GM19043 (cell line): ENCODE measurements at regions not wholly inside any gene's neighbourhood (a gene's known extent, or its start where the extent isn't known, plus 50 kb on each side); places are given as distances from the start of the nearest gene placed in this dataset.

Experiments used
- ATAC-seq: cut with Tn5 transposase; IDR thresholded peaks from one replicate; pipeline ENCODE4 v1.9.1; 2021; ENCODE audit warnings: low read depth; ENCODE audit not compliant: unreplicated experiment

DNA sequence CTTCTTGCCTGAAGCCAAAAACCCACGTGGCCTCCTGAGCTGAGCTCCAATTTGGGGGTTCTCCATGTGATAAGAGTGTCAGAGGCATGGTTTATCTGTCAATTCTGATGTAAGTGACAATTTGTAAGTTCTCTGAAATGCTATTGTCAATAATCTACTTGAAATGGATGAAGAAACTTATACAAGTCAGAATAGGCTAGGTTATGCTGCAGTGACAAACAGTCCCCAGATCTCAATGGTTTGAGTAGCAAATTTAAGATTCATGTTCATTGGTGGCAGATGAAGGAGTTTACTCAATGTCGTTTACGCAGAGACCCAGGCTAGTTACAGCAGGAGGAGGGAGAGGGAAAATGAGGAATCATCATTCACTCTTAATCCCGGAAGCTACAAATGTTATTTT is 352.4 kb downstream of the KIF16B start:
- ATAC-seq = no peak

DNA sequence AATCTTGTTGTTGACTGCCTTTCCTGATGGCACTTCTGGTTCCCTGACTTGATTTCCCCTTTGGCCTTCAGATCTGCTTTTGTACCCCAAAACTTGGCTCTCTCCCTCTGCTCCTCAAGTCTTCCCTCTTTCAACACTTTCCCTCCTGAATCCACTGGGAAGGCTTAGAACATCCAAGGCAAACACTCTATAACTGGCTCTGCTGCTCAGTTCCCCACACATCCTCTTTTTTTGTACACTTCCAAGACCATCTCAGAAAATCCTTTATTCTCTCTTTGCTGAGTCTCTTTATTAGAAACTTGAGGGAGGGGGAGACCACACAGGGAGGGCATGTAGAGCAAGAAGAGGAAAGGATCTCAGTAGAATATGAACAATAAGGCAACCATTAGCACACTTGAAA is 354.1 kb downstream of the KIF16B start:
- no peak for ATAC-seq

- ATAC-seq = no peak
Observed at GRCh38 chr20:16216914-16217230, 356.4 kb downstream of the KIF16B start.

GRCh38 chr20:16216227-16216913 is 356.9 kb downstream of the KIF16B start:
- ATAC-seq = no peak

- ATAC-seq = no peak
Observed at GRCh38 chr20:16215041-16215440, 358.2 kb downstream of the KIF16B start.

DNA sequence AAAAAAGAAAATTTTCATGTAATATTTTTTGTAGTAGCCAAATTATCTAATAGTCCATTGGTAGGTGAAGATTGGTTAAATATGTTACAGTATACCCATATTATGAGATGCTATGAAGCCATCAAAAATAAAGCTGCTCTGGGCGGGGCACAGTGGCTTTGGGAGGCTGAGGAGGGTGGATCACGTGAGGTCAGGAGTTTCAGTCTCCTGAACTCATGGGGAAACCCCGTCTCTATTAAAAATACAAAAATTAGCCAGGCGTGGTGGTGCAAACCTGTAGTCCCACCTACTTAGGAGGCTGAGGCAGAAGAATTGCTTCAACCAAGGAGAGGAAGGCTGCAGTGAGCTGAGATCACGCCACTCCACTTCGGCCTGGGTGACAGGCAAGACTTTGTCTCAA is 360.5 kb downstream of the KIF16B start:
- ATAC-seq = no peak

DNA sequence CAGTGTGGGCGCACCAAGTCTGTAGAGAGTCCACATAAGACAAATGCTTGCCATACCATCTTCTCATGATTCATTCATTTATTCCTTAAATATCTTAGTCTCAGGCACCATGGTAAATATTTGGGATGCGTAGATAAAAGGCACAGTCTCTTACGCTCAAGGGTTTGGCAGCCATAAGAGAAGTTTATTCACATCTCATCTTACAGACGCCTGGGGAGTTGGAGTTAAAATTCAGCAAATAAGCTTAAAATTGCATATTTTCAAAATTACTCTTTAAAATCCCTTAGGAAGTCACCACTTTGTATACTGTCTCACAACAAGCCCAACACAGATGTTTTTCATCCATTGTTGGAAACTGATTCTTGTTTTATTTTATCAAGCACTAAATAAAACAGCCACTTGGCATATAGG is 363.3 kb downstream of the KIF16B start:
- ATAC-seq = no peak

DNA sequence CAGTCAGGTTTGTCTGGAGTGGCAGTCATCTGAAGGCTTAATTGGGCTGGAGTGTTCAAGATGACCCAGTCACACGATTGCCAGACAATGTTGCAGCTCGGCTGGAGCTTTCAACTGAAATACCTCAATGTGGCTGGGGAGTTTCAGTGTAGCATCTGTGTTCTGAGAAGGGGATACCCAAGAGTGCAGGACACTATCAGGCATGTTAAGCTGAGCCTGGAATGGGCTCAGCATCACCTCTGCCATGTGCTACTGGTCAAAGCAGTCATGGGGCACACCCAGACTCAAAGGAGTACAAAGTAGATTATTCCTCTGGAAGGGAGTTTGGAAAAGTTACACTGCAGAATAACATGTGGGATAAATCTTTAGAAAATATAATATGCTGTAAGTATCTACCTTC is 363.9 kb downstream of the KIF16B start:
- ATAC-seq = no peak

DNA sequence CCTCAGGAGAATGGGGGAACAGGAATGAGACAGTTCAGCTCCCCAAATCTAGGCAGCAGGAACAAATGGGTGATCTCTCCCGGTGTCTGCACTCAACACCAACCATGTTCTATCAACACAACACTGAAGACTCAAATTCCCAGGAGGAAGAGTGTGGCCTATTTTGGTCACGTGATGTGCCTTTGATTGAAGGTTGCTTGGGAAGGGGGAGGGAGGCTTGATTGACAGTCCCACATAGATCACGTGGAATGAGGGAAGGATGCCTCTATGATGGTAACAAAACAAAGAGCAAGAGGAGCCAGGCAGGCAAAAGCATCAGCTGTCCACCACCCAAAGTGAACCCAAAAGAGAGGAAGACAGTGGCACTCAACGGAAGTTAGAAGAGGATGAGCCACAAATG is 364.8 kb downstream of the KIF16B start:
- ATAC-seq = no peak

DNA sequence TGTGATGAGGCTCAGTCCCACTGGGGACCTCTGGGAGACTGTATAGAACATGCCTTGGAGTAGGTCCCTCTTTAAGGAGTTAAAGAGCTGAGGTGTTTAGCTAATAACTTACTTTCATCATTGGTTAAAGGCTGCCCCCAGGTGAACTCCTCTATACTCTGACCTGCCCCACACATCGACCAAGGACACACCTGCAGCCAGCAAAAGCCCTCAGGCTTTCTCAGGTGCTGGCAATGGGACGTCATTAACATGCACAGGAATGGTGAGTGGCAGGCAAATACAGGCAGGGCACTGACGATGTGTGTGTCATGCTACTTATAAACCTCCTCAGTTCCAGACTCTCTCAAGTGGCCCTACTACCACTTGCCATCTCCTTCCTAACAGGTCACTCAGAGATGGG is 366.4 kb downstream of the KIF16B start:
- ATAC-seq = no peak

- ATAC-seq = no peak
Observed at GRCh38 chr20:16205507-16205906, 367.7 kb downstream of the KIF16B start.

DNA sequence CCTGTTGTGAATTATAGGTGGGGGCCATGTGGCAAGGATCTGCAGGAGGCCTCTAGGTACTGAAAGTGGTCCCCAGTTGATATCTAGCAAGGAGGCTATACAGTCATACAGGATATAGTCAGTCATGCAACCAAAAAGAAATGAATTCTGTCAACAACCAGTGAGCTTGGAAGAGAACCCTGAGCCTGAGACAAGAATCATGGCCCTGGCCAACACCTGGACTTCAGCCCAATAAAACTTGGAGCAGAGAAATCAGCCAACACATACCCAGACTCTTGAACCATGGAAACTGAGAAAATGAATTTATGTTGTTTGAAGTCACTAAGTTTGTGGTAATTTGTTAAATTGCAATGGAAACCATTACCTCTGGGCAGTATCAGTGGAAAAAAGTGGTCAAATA is 370.2 kb downstream of the KIF16B start:
- ATAC-seq = no peak

DNA sequence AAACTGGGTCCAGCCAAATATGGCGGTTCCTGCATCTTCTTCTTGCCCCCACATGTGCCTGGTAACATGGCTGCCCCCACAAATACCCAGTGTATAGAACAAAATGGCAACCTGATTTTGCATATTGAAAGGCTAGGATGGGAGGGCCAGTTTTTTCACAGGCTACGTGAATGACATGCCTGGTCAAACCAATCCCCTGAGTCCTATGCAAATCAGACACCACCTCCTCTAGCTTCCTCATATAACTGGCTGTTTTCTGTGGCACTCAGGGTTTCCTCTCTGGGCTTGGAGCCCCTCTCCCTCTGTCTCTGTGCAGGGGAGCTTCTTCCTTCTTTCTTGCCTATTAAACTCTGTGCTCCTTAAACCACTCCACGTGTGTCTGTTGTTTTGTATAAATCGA is 372.1 kb downstream of the KIF16B start:
- ATAC-seq = no peak

- ATAC-seq = no peak
Observed at GRCh38 chr20:16197696-16198095, 375.6 kb downstream of the KIF16B start.

DNA sequence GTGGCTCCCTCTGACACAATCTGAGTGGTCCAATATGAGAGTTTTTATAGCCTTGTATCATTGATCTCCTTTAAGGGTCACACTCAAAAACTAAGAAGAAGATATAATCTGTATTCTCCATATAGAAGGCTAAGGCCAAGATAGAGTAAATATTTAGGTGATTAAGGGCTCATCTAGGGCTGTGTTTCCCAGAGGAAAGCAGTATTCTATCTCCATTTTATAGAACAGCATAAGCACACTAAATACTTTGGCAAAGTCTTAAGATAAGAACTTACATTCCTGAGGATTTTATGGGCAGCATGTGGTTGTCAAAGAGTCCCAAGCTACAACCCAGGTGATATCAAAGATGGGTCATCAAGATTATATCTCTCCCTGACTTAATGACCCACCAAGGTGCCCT is 377.6 kb downstream of the KIF16B start:
- no peak for ATAC-seq

DNA sequence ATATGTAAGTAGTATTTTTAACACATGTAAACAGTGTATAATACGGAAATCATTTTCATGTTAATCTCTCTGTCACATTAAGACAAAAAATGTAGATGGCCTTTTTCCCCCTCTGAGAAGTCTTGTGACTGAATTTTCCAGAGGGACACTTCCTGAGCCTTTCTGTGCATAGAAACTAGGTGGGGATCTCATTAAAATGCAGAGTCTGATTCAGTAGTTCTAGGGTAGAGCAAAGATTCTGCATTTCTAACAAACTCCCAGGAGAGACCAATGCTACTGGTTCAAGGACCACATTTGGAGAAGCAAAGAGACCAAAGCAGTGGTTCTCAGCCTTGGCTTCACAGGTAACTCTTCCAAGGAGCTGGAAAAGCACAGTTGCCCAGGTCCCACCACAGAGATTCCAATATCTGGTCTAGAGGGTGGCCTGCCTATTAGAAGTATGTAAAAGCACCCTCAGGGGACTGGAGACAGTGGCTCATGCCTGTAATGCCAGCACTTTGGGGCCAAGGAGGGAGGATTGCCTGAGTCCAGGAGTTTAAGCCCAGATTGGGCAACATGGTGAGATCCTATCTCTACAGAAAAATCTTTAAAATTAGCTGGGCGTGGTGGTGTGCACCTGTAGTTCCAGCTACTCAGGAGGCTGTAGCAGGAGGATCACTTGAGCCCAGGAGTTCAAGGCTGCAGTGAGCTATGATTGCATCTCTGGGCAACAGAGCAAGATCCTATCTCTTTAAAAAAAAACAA is 378.5 kb downstream of the KIF16B start:
- ATAC-seq = no peak

- no peak for ATAC-seq
Observed at GRCh38 chr20:16191496-16191895, 381.8 kb downstream of the KIF16B start.

GRCh38 chr20:16189371-16189770 is 383.9 kb downstream of the KIF16B start:
- ATAC-seq = no peak

DNA sequence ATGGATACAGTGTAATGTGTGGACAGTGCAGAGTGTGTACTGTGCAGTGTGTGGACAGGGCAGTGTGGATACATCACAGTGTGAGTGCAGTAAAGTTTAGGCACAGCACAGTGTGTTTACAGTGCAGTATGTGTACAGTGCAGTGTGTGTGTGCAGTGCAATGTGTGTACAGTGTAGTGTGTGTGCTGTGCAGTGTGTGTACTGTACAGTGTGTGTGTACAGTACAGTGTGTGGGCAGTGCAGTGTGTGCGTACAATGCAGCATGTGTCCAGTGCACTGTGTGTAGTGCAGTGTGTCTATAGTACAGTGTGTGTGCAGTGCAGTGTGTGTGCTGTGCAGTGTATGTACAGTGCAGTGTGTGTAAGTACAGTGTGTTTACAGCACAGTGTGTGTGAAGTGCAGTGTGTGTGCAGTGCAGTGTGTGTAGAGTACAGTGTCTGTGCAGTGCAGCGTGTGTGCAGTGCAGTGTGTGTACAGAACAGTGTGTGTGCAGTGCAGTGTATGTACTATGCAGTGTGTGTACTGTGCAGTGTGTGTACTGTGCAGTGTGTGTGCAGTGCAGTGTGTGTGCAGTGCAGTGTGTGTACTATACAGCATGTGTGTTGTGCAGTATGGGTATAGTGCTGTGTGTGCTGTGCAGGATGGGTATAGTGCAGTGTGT is 385.2 kb downstream of the KIF16B start:
- ATAC-seq = no peak

DNA sequence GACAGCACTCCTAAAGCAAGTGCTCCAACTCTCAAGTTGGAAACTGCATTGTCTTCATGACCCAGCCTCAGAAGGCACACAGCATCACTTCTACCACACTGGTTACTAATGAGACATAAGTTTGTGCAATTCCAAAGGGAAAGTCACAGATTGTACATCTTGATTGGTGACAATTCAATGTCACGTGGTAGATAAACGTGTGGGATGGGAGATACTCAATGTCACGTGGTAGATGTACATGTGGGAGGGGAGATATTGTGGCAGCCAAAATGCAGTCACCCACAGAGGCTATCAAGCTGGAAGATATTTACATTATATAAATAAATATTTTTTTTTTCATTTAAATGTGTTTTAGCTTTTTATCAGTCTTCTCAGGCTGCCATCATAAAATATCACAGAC is 393.3 kb downstream of the KIF16B start:
- no peak for ATAC-seq

DNA sequence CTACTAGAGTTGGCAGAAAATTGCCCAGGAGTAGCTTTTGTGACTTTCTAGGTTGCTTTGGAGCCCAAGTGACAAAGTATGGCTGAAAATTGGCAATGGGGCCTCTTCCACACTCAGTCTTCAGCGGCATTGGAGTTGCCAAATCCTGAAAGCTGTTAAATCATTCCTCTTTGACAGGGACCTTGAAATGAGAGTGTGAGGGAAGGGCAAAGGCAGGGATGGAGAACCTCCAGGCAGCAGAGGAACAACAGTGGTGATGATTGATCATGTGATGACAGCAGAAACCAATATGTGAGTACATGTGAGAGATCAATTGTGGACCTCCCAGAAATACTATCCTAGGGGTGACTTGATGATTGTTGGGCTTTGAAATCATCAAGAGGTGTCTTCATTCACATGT is 393.9 kb downstream of the KIF16B start:
- ATAC-seq = no peak

GRCh38 chr20:16178546-16179135 is 394.6 kb downstream of the KIF16B start:
- no peak for ATAC-seq
